ENCODE measurements at regions not wholly inside any gene's neighbourhood (a gene's known extent, or its start where the extent isn't known, plus 50 kb on each side); places are given as distances from the start of the nearest gene placed in this dataset.

GRCh38 chr5:45826055-45826454 lies 129.9 kb upstream of the HCN1 start:
- TF ChIP-seq CTCF (conservative IDR thresholded peaks at IDR 0.05; ENCODE audit: low read length): no peak
- TF ChIP-seq EZH2phosphoT487 (IDR thresholded peaks at IDR 0.05; ENCODE audit: borderline replicate concordance): no peak
- Histone ChIP-seq H3K79me2 (ENCODE audit: insufficient read depth, low read length) (no peaks in the 10 kb centered on the region), H3K27me3 (ENCODE audit: insufficient read depth, low read length, poor library complexity, severe bottlenecking) (no peaks in the 10 kb centered on the region), H3K4me1 (ENCODE audit: insufficient read depth, low read length, poor library complexity, severe bottlenecking) (no peaks in the 10 kb centered on the region), H3K36me3 (ENCODE audit: insufficient read depth, low read length) (no peaks in the 10 kb centered on the region), H4K20me1 (ENCODE audit: insufficient read depth, low read length, poor library complexity, severe bottlenecking) (no peaks in the 10 kb centered on the region), H3K9ac (ENCODE audit: low read depth, low read length, poor library complexity, severe bottlenecking) (no peak overlapping the region), H3F3A (ENCODE audit: low read depth) (no peaks in the 10 kb centered on the region), H3K9me2 (replicated peaks; ENCODE audit: low read depth, low read length) (no peaks in the 10 kb centered on the region), H3K4me2 (ENCODE audit: low read depth, low read length, poor library complexity, severe bottlenecking) (no peak overlapping the region), H2AFZ (ENCODE audit: low read length) (no peak overlapping the region), H3K9me3 (ENCODE audit: insufficient read depth, low read depth, low read length) (no peaks in the 10 kb centered on the region), H3K4me3 (ENCODE audit: low read length, poor library complexity, severe bottlenecking) (no peak overlapping the region)

- H3K27me3 ChIP-seq (ENCODE audit: insufficient read depth, low read length, poor library complexity, severe bottlenecking): no peaks in the 10 kb centered on the region
- no peak overlapping the region for H3K4me3 ChIP-seq (ENCODE audit: low read length, poor library complexity, severe bottlenecking)
- H3K4me2 ChIP-seq (ENCODE audit: low read depth, low read length, poor library complexity, severe bottlenecking): no peak overlapping the region
- H2AFZ ChIP-seq (ENCODE audit: low read length): no peak overlapping the region
- TF ChIP-seq EZH2phosphoT487 (IDR thresholded peaks at IDR 0.05; ENCODE audit: borderline replicate concordance) (no peak), CTCF (conservative IDR thresholded peaks at IDR 0.05; ENCODE audit: low read length) (no peak)
- H3F3A ChIP-seq (ENCODE audit: low read depth): no peaks in the 10 kb centered on the region
- H3K9me2 ChIP-seq (replicated peaks; ENCODE audit: low read depth, low read length): no peaks in the 10 kb centered on the region
- H3K79me2 ChIP-seq (ENCODE audit: insufficient read depth, low read length): no peaks in the 10 kb centered on the region
- H3K9ac ChIP-seq (ENCODE audit: low read depth, low read length, poor library complexity, severe bottlenecking): no peak overlapping the region
- H3K4me1 ChIP-seq (ENCODE audit: insufficient read depth, low read length, poor library complexity, severe bottlenecking): no peaks in the 10 kb centered on the region
- H3K9me3 ChIP-seq (ENCODE audit: insufficient read depth, low read depth, low read length): peaks cover 17% of the 10 kb centered on the region; the same call in 1 of the 2 replicates
- H4K20me1 ChIP-seq (ENCODE audit: insufficient read depth, low read length, poor library complexity, severe bottlenecking): no peaks in the 10 kb centered on the region
- H3K36me3 ChIP-seq (ENCODE audit: insufficient read depth, low read length): no peaks in the 10 kb centered on the region
Observed at GRCh38 chr5:45800331-45800730, 104.2 kb upstream of the HCN1 start.

GRCh38 chr5:45799388-45799787 lies 103.2 kb upstream of the HCN1 start:
- no peaks in the 10 kb centered on the region for H4K20me1 ChIP-seq (ENCODE audit: insufficient read depth, low read length, poor library complexity, severe bottlenecking)
- no peaks in the 10 kb centered on the region for H3F3A ChIP-seq (ENCODE audit: low read depth)
- no peaks in the 10 kb centered on the region for H3K4me1 ChIP-seq (ENCODE audit: insufficient read depth, low read length, poor library complexity, severe bottlenecking)
- H3K9ac ChIP-seq (ENCODE audit: low read depth, low read length, poor library complexity, severe bottlenecking): no peak overlapping the region
- H3K9me2 ChIP-seq (replicated peaks; ENCODE audit: low read depth, low read length): no peaks in the 10 kb centered on the region
- no peak overlapping the region for H3K4me2 ChIP-seq (ENCODE audit: low read depth, low read length, poor library complexity, severe bottlenecking)
- no peaks in the 10 kb centered on the region for H3K79me2 ChIP-seq (ENCODE audit: insufficient read depth, low read length)
- H3K9me3 ChIP-seq (ENCODE audit: insufficient read depth, low read depth, low read length): peaks cover 17% of the 10 kb centered on the region; the same call in 1 of the 2 replicates
- no peak for TF ChIP-seq CTCF (conservative IDR thresholded peaks at IDR 0.05; ENCODE audit: low read length)
- no peak for TF ChIP-seq EZH2phosphoT487 (IDR thresholded peaks at IDR 0.05; ENCODE audit: borderline replicate concordance)
- H3K27me3 ChIP-seq (ENCODE audit: insufficient read depth, low read length, poor library complexity, severe bottlenecking): no peaks in the 10 kb centered on the region
- no peaks in the 10 kb centered on the region for H3K36me3 ChIP-seq (ENCODE audit: insufficient read depth, low read length)
- no peak overlapping the region for H3K4me3 ChIP-seq (ENCODE audit: low read length, poor library complexity, severe bottlenecking)
- H2AFZ ChIP-seq (ENCODE audit: low read length): no peak overlapping the region

Measured in Loucy (cell line).